DND-41 (cell line): ENCODE measurements at regions not wholly inside any gene's neighbourhood (a gene's known extent, or its start where the extent isn't known, plus 50 kb on each side); places are given as distances from the start of the nearest gene placed in this dataset.

ENCODE experiments used
- ATAC-seq: fragments of 200-7000 bp; cut with Tn5 transposase; 3 replicates; pipeline ENCODE4 v1.9.1; 2021; ENCODE audit warnings: low read depth; ENCODE audit not compliant: insufficient read depth
- DNase-seq: peaks from one replicate; pipeline ENCODE4 v3.0.0-alpha.2; 2020
- H2AFZ ChIP-seq: 2 replicates; pipeline ENCODE4 v1.6.0; 2012; ENCODE audit warnings: low read depth, low read length
- H3K27ac ChIP-seq: 2 replicates; pipeline ENCODE4 v1.5.1; 2012; ENCODE audit warnings: low read length, inconsistent platforms
- H3K27me3 ChIP-seq: fragments of 200-600 bp; sonication (generic); 2 replicates; pipeline ENCODE4 v1.6.0; 2012; ENCODE audit warnings: low read length, mild to moderate bottlenecking, inconsistent platforms; ENCODE audit not compliant: insufficient read depth, poor library complexity
- H3K36me3 ChIP-seq: 2 replicates; pipeline ENCODE4 v1.5.1; 2012; ENCODE audit warnings: low read length, inconsistent platforms; ENCODE audit not compliant: insufficient read depth
- H3K4me1 ChIP-seq: 2 replicates; pipeline ENCODE4 v1.5.1; 2012; ENCODE audit warnings: mild to moderate bottlenecking, low read length; ENCODE audit not compliant: insufficient read depth
- H3K4me2 ChIP-seq: 2 replicates; pipeline ENCODE4 v1.6.0; 2012; ENCODE audit warnings: mild to moderate bottlenecking, moderate library complexity, low read length, inconsistent platforms; ENCODE audit not compliant: insufficient read depth
- H3K4me3 ChIP-seq, 2 experiments: fragments of 200-600 bp in 1 of 2; shearing (Covaris generic) in 1 of 2; 2 replicates each; pipeline ENCODE4 v1.5.1; 2012 to 2016; ENCODE audit warnings: inconsistent platforms in 2 of 2, low read length in 2 of 2, mild to moderate bottlenecking in 2 of 2, low read depth in 1 of 2, moderate library complexity in 1 of 2
- H3K79me2 ChIP-seq: 2 replicates; pipeline ENCODE4 v1.6.0; 2012; ENCODE audit warnings: low read length, inconsistent platforms; ENCODE audit not compliant: insufficient read depth
- H3K9ac ChIP-seq: 2 replicates; pipeline ENCODE4 v1.6.0; 2012; ENCODE audit warnings: low read depth, mild to moderate bottlenecking, inconsistent platforms, low read length, moderate library complexity
- H3K9me3 ChIP-seq: 2 replicates; pipeline ENCODE4 v1.5.1; 2012; ENCODE audit warnings: low read length, moderate library complexity, mild to moderate bottlenecking, inconsistent platforms; ENCODE audit not compliant: insufficient read depth, severe bottlenecking
- H4K20me1 ChIP-seq: 2 replicates; pipeline ENCODE4 v1.6.0; 2012; ENCODE audit warnings: low read length; ENCODE audit not compliant: insufficient read depth
- EZH2 ChIP-seq: IDR thresholded peaks from 3 replicates; pipeline ENCODE4 v1.6.1; 2012; ENCODE audit warnings: borderline replicate concordance, low read depth, mild to moderate bottlenecking, moderate library complexity, low read length, inconsistent platforms; ENCODE audit not compliant: severe bottlenecking
- TF ChIP-seq, protein P1 (sequence below): IDR thresholded peaks from 2 replicates; pipeline ENCODE4 v1.5.1; 2012; ENCODE audit warnings: borderline replicate concordance, low read length, moderate library complexity, mild to moderate bottlenecking; ENCODE audit not compliant: poor library complexity, severe bottlenecking; ENCODE audit errors: extremely low read depth

- no peak for ATAC-seq
- Histone ChIP-seq H3K4me2 (no peak overlapping the region), H3K4me3 (no peak overlapping the region)
Measured at GRCh38 chr12:73731658-73732057, 806.0 kb upstream of the ATXN7L3B start.

GRCh38 chr12:73769337-73769736 is 768.3 kb upstream of the ATXN7L3B start:
- Histone ChIP-seq H3K4me3 (no peak overlapping the region), H3K27me3 (no peaks in the 10 kb centered on the region), H3K9me3 (no peaks in the 10 kb centered on the region), H3K79me2 (no peaks in the 10 kb centered on the region), H3K36me3 (no peaks in the 10 kb centered on the region), H3K27ac (no peak overlapping the region), H4K20me1 (no peaks in the 10 kb centered on the region), H2AFZ (no peak overlapping the region), H3K4me1 (no peaks in the 10 kb centered on the region), H3K9ac (no peak overlapping the region), H3K4me2 (no peak overlapping the region)
- ATAC-seq (no peak), DNase-seq (no peak)
- TF ChIP-seq EZH2, result no peak
- TF ChIP-seq, protein P1, sequence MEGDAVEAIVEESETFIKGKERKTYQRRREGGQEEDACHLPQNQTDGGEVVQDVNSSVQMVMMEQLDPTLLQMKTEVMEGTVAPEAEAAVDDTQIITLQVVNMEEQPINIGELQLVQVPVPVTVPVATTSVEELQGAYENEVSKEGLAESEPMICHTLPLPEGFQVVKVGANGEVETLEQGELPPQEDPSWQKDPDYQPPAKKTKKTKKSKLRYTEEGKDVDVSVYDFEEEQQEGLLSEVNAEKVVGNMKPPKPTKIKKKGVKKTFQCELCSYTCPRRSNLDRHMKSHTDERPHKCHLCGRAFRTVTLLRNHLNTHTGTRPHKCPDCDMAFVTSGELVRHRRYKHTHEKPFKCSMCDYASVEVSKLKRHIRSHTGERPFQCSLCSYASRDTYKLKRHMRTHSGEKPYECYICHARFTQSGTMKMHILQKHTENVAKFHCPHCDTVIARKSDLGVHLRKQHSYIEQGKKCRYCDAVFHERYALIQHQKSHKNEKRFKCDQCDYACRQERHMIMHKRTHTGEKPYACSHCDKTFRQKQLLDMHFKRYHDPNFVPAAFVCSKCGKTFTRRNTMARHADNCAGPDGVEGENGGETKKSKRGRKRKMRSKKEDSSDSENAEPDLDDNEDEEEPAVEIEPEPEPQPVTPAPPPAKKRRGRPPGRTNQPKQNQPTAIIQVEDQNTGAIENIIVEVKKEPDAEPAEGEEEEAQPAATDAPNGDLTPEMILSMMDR, result no peak

More at GRCh38 chr12:73731658-73732057, 806.0 kb upstream of the ATXN7L3B start:
- Histone ChIP-seq H3K79me2 (no peaks in the 10 kb centered on the region), H3K36me3 (no peaks in the 10 kb centered on the region), H3K9ac (no peak overlapping the region), H2AFZ (no peak overlapping the region), H3K9me3 (no peaks in the 10 kb centered on the region), H3K27me3 (no peaks in the 10 kb centered on the region), H3K4me1 (no peaks in the 10 kb centered on the region), H4K20me1 (no peaks in the 10 kb centered on the region), H3K27ac (no peak overlapping the region)
- TF ChIP-seq EZH2, result no peak
- DNase-seq, result no peak

GRCh38 chr12:73798523-73798922 is 739.1 kb upstream of the ATXN7L3B start:
- no peak for DNase-seq
- H3K9me3 ChIP-seq, result peaks cover 8% of the 10 kb centered on the region
- no peak overlapping the region for H3K4me2 ChIP-seq
- no peaks in the 10 kb centered on the region for H3K4me1 ChIP-seq
- no peak overlapping the region for H3K9ac ChIP-seq
- no peak for TF ChIP-seq EZH2
- TF ChIP-seq, protein P1, result no peak
- H3K27ac ChIP-seq, result no peak overlapping the region
- no peaks in the 10 kb centered on the region for H4K20me1 ChIP-seq
- no peaks in the 10 kb centered on the region for H3K27me3 ChIP-seq
- ATAC-seq, result no peak
- no peaks in the 10 kb centered on the region for H3K36me3 ChIP-seq
- no peaks in the 10 kb centered on the region for H3K79me2 ChIP-seq
- no peak overlapping the region for H2AFZ ChIP-seq
- no peak overlapping the region for H3K4me3 ChIP-seq

GRCh38 chr12:73815072-73815645 is 722.5 kb upstream of the ATXN7L3B start:
- Histone ChIP-seq H4K20me1 (no peaks in the 10 kb centered on the region), H3K4me3 (no peak overlapping the region), H3K4me1 (no peaks in the 10 kb centered on the region), H3K79me2 (no peaks in the 10 kb centered on the region), H3K36me3 (no peaks in the 10 kb centered on the region), H2AFZ (no peak overlapping the region), H3K27ac (no peak overlapping the region), H3K4me2 (no peak overlapping the region), H3K27me3 (no peaks in the 10 kb centered on the region), H3K9me3 (no peaks in the 10 kb centered on the region), H3K9ac (no peak overlapping the region)
- TF ChIP-seq, protein P1, result no peak
- no peak for TF ChIP-seq EZH2
- no peak for DNase-seq
- ATAC-seq, result no peak
